AG09309 (cell line): ENCODE measurements at regions not wholly inside any gene's neighbourhood (a gene's known extent, or its start where the extent isn't known, plus 50 kb on each side); places are given as distances from the start of the nearest gene placed in this dataset.

Experiments used
- DNase-seq: peaks from one replicate; pipeline ENCODE4 v3.0.0-alpha.2; 2010; ENCODE audit warnings: low read depth
- H3K4me3 ChIP-seq: 2 replicates; pipeline ENCODE4 v1.5.1; 2011; ENCODE audit warnings: mild to moderate bottlenecking, low read depth, low read length, moderate library complexity; ENCODE audit not compliant: control insufficient read depth
- TF ChIP-seq, protein P1 (sequence below): IDR thresholded peaks from 2 replicates; pipeline ENCODE4 v1.5.1; 2011; ENCODE audit warnings: mild to moderate bottlenecking, low read depth, low read length, inconsistent platforms; ENCODE audit not compliant: insufficient read depth, control insufficient read depth; ENCODE audit errors: missing control alignments

DNA sequence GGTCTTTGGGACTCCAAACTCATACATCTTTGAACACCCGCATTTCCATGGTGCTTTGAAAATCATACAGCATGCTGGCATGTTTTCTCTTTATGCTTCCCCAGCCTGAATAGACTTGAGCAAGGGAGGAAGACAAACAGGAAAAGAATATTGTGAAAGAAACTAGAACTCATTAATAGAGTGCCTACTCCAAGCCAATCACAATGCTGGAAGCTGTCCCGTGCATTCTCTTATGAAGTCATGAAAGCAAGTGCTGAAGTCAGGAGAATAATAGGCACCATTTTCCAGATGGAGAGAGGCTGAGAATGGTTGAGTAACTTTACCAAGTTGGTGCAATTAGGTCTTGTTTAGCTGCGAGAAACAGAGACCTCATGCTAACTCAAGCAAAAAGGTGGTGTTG lies 102.5 kb upstream of the PTPRT start:
- H3K4me3 ChIP-seq = no peak overlapping the region
- TF ChIP-seq, protein P1, sequence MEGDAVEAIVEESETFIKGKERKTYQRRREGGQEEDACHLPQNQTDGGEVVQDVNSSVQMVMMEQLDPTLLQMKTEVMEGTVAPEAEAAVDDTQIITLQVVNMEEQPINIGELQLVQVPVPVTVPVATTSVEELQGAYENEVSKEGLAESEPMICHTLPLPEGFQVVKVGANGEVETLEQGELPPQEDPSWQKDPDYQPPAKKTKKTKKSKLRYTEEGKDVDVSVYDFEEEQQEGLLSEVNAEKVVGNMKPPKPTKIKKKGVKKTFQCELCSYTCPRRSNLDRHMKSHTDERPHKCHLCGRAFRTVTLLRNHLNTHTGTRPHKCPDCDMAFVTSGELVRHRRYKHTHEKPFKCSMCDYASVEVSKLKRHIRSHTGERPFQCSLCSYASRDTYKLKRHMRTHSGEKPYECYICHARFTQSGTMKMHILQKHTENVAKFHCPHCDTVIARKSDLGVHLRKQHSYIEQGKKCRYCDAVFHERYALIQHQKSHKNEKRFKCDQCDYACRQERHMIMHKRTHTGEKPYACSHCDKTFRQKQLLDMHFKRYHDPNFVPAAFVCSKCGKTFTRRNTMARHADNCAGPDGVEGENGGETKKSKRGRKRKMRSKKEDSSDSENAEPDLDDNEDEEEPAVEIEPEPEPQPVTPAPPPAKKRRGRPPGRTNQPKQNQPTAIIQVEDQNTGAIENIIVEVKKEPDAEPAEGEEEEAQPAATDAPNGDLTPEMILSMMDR = no peak
- DNase-seq = no peak

DNA sequence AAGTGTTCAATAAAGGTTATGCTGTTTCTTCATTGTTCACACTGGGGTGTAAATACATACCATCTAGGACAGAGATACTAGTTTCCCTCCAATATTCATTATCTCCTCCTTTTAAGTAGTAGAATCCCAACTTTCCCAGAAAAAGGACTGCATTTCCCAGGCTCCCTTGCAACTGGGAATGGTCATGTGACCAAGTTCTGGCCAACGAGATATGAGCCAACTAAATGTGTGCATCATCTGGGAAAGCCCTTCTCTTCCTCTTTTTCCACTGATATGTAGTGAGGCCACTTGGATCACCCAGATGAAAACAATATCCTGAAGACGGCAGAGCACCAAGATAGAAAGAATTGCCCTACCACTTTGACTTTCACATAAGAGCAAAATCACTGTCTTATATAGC lies 97.9 kb upstream of the PTPRT start:
- TF ChIP-seq, protein P1 = no peak
- no peak overlapping the region for H3K4me3 ChIP-seq
- DNase-seq = no peak

DNA sequence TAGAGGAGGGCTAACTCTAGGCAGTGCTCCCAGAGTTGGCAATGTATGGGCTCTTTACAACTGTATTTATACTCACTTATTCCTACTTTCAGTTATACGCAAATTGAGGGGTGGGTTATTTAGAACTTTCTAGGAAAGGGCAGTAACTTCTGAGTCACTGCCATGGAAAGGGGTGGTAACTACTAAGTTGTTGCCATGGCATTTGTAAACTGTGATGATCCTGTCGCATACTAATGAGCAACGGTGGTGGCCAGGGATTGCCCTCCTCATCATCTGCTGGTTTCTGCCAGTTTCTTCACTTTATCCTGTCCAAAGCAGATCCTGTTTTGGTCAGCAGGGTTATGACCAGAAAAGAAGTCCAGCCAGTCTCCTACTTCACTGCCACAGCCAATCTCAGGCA lies 95.5 kb upstream of the PTPRT start:
- TF ChIP-seq, protein P1 = no peak
- no peak overlapping the region for H3K4me3 ChIP-seq
- DNase-seq = no peak

DNA sequence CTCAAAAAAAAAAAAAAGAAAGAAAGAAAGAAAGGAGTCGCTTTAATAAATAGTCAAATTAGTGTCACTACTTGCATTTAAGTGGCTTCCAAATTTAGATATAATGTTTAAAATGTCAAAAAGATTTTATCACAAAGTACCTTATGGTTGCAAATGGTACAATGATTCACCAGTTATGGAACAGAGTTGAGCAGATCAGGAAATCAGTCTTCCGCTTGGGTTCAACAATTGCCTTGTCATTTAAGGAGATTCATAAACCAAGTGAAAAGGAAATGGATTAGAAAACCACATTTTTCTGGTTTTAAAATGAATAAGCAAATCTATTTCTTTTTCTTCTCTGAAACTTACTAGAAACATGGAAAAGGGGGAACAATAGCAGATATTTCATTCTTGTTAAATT lies 94.8 kb upstream of the PTPRT start:
- TF ChIP-seq, protein P1 = no peak
- DNase-seq = no peak
- H3K4me3 ChIP-seq = no peak overlapping the region

DNA sequence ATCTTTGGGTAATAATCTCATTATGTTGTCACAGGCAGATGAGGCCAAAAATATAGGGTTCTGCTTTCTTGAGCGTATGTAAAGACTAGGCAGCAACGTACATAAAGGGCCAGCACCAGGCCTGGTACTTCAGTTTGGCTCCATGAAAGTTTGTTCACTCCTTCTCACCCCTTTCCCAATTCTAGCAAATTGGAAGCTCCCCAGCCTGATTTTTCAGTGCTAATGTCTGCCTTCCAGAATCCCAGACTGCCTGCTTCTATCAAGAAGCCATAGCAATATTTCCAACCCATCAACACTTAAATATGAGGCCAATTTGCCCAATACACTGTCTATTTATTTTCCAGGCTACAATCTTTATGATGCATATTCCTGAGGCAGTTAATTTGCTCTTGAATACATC lies 93.4 kb upstream of the PTPRT start:
- no peak for DNase-seq
- TF ChIP-seq, protein P1 = no peak
- H3K4me3 ChIP-seq = no peak overlapping the region

DNA sequence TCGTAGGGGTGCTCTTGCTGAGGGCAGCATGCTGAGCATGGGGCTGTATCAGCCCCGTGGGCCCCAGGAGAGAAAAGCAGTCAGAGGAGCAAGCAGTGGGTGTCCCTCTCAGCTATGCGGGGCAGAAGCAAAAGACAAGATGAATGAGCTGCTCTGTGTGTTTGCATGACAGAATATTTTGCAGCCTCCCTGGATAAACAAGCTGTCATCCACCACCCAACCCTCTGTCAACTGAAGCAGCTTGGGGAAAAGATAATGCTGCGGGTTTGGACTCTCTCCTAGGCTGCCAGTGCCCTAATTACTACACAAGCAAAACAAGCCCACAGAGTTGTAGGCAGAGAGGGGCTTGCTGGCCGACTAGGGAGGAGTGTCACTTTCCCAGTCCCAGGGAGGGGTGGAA lies 82.3 kb upstream of the PTPRT start:
- TF ChIP-seq, protein P1 = no peak
- no peak for DNase-seq
- H3K4me3 ChIP-seq = no peak overlapping the region

DNA sequence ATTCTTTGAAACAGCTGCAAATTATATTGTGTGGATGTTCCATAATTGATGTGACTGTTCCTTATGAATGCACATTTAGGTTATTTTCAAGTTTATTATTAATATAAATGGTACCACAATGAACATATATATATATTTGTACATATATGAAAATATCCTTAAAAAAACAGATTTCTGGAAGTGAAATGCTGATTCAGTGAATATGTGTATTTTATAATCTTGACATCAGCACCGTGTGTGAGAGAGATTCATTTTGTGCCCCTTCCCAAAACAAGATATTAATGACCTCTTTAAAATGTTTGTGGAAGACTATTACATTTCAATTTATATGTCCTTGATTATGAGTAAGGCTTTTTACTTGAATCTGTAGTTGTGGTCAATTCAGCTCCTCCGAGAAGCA lies 75.7 kb upstream of the PTPRT start:
- DNase-seq = no peak
- H3K4me3 ChIP-seq = no peak overlapping the region
- TF ChIP-seq, protein P1 = no peak
